ENCODE measurements at regions not wholly inside any gene's neighbourhood (a gene's known extent, or its start where the extent isn't known, plus 50 kb on each side); places are given as distances from the start of the nearest gene placed in this dataset.

- TF ChIP-seq TFAP4 (IDR thresholded peaks at IDR 0.05; ENCODE audit: borderline replicate concordance, low read depth) (no peak), POLR2G (IDR thresholded peaks at IDR 0.05; ENCODE audit: low read depth, low read length) (no peak), ZBTB3 (CRISPR knock-in tag; IDR thresholded peaks at IDR 0.05; ENCODE audit: borderline replicate concordance, low read depth) (no peak), ZFP36 (IDR thresholded peaks at IDR 0.05; ENCODE audit: borderline replicate concordance, low read depth, low read length, partially characterized antibody) (no peak), GLI4 (CRISPR knock-in tag; IDR thresholded peaks at IDR 0.05; ENCODE audit: borderline replicate concordance) (no peak), ZNF33B (CRISPR knock-in tag; IDR thresholded peaks at IDR 0.05) (no peak), NCOA1 (CRISPR knock-in tag; IDR thresholded peaks at IDR 0.05) (no peak), JUNB (CRISPR knock-in tag; IDR thresholded peaks at IDR 0.05; ENCODE audit: borderline replicate concordance) (no peak), KMT2B (CRISPR knock-in tag; IDR thresholded peaks at IDR 0.05) (no peak), ZNF709 (CRISPR knock-in tag; IDR thresholded peaks at IDR 0.05) (no peak), PAWR (CRISPR knock-in tag; IDR thresholded peaks at IDR 0.05; ENCODE audit: borderline replicate concordance) (no peak), ZNF33A (CRISPR knock-in tag; IDR thresholded peaks at IDR 0.05; ENCODE audit: borderline replicate concordance) (no peak), ZFP1 (CRISPR knock-in tag; IDR thresholded peaks at IDR 0.05) (no peak)
These were observed 161.4 kb upstream of the C16orf82 start (continued) for GRCh38 chr16:26905336-26905735.

- DNase-seq (ENCODE audit: low spot score) = no peak
- 11% methylated on average over 4 of the region's 4 CpGs for WGBS (ENCODE audit: low lambda C conversion rate)
- no peak overlapping the region for H2AFZ ChIP-seq (ENCODE audit: low read length)
- 0 out of 5 replicates have a peak, but pooled peaks cover 0 to 21% of the 10 kb centered on the region in 2 experiments for H3K27me3 ChIP-seq (ENCODE audit: control insufficient read depth in 1 of 2, insufficient read depth in 2 of 2, low read length in 2 of 2)
- FAIRE-seq = no peak
- H3K9me3 ChIP-seq (ENCODE audit: low read length) = no peaks in the 10 kb centered on the region
- in situ Hi-C loops (cut with HindIII; ENCODE audit: extremely low pct_ligation_motif_present, low pct_unique_long_range_greater_than_20kb) (no loop called here), intact Hi-C loops (cut with micrococcal nuclease; ENCODE audit: unreplicated experiment) (no loop called here)
- no peaks in the 10 kb centered on the region for H3K36me3 ChIP-seq (replicated peaks in 1 of 2; ENCODE audit: control insufficient read depth in 1 of 2, insufficient read depth in 2 of 2, low read length in 2 of 2)
- no peak overlapping the region for H3K4me2 ChIP-seq (ENCODE audit: low read depth, low read length)
- no peak overlapping the region for H3K4me3 ChIP-seq (replicated peaks in 1 of 3; ENCODE audit: insufficient read depth in 1 of 3, low read depth in 2 of 3, low read length in 3 of 3)
- ATAC-seq = no peak
- H3K79me2 ChIP-seq (ENCODE audit: insufficient read depth, low read length) = no peaks in the 10 kb centered on the region
- ChIA-PET CTCF (ENCODE audit: low intra/inter-chr PET ratio, low total read pairs) (no interaction called here), POLR2A (no interaction called here)
- H4K20me1 ChIP-seq (ENCODE audit: insufficient read depth, low read length) = no peaks in the 10 kb centered on the region
- no peak overlapping the region for H3K9ac ChIP-seq (ENCODE audit: insufficient read depth, low read depth, low read length)
- no peak overlapping the region for H3K27ac ChIP-seq (ENCODE audit: extremely low read length, insufficient read depth, low read length)
- H3K4me1 ChIP-seq (ENCODE audit: insufficient read depth, low read length) = no peaks in the 10 kb centered on the region
- BruUV-seq (replicated peaks) = no TSS peak
- no peak for TF ChIP-seq ZSCAN12 (CRISPR knock-in tag; IDR thresholded peaks at IDR 0.05)
- no peak for TF ChIP-seq THYN1 (CRISPR knock-in tag; IDR thresholded peaks at IDR 0.05; ENCODE audit: borderline replicate concordance, low read depth)
- TF ChIP-seq TEAD2 (CRISPR knock-in tag; IDR thresholded peaks at IDR 0.05) = no peak
- no peak for TF ChIP-seq KDM5A (IDR thresholded peaks at IDR 0.05; ENCODE audit: borderline replicate concordance, low read length)
- no peak for TF ChIP-seq EHMT2 (IDR thresholded peaks at IDR 0.05; ENCODE audit: borderline replicate concordance, low read depth, low read length)
- TF ChIP-seq ZNF724P (CRISPR knock-in tag; IDR thresholded peaks at IDR 0.05; ENCODE audit: borderline replicate concordance) = no peak
- no peak for TF ChIP-seq HBP1 (CRISPR knock-in tag; IDR thresholded peaks at IDR 0.05; ENCODE audit: low read depth)
- no peak for TF ChIP-seq PBX3 (CRISPR knock-in tag; IDR thresholded peaks at IDR 0.05; ENCODE audit: borderline replicate concordance)
- no peak for TF ChIP-seq TSC22D2 (CRISPR knock-in tag; IDR thresholded peaks at IDR 0.05; ENCODE audit: borderline replicate concordance)
- TF ChIP-seq ZNF737 (CRISPR knock-in tag; IDR thresholded peaks at IDR 0.05; ENCODE audit: borderline replicate concordance) = no peak
- TF ChIP-seq MAFK (conservative IDR thresholded peaks at IDR 0.05 in 1 of 2, IDR thresholded peaks at IDR 0.05 in 1 of 2; ENCODE audit: low read length in 2 of 2) = no peak
These were observed 157.1 kb upstream of the C16orf82 start for GRCh38 chr16:26909623-26910022.

All from HepG2 (cell line).